Neural progenitor cell (in vitro differentiated cells): ENCODE measurements at regions not wholly inside any gene's neighbourhood (a gene's known extent, or its start where the extent isn't known, plus 50 kb on each side); places are given as distances from the start of the nearest gene placed in this dataset.

ENCODE experiments used
- CTCF ChIP-seq: fragments of 200-600 bp; sonication (generic); IDR thresholded peaks from 2 replicates; pipeline ENCODE4 v1.5.1; 2017; ENCODE audit warnings: antibody characterized with exemption, mild to moderate bottlenecking
- EZH2 ChIP-seq: fragments of 200-600 bp; sonication (generic); IDR thresholded peaks from 2 replicates; pipeline ENCODE4 v1.6.1; 2017; ENCODE audit warnings: antibody characterized with exemption, mild to moderate bottlenecking, moderate library complexity

GRCh38 chr13:50274181-50274580 is 258.9 kb downstream of the KCNRG start:
- no peak for TF ChIP-seq CTCF
- no peak for TF ChIP-seq EZH2
